Gastrocnemius medialis (tissue), 4 donors: ENCODE measurements at regions not wholly inside any gene's neighbourhood (a gene's known extent, or its start where the extent isn't known, plus 50 kb on each side); places are given as distances from the start of the nearest gene placed in this dataset.
"Not testable (repeated sequence)": the region's sequence is repeated elsewhere in the genome, so short reads cannot be mapped to it uniquely, and the experiment has no call there.

ENCODE experiments used
- ATAC-seq, 2 donors: fragments of 150-250 bp; one replicate each; pipeline ENCODE4 v1.9.1; 2016
- DNase-seq, 2 donors: peaks; one replicate each; pipeline ENCODE4 v3.0.0-alpha.2; 2019
- H3K27ac ChIP-seq, 4 donors: fragments of 200-600 bp; sonication (generic); 1 replicate in 1 of 4; 2 replicates in 3 of 4; pipeline ENCODE4 v1.5.1; 2016 to 2018; ENCODE audit warnings: mild to moderate bottlenecking in 2 of 4, moderate library complexity in 1 of 4
- H3K27me3 ChIP-seq, 3 donors: fragments of 200-600 bp; sonication (generic) in 2 of 3; 1 replicate in 1 of 3; 2 replicates in 2 of 3; pipeline versions ENCODE4 v1.5.1 to v1.6.0; 2016 to 2019; ENCODE audit warnings: mild to moderate bottlenecking in 1 of 3, moderate library complexity in 1 of 3
- H3K36me3 ChIP-seq, 2 donors: fragments of 200-600 bp; sonication (generic) in 1 of 2; one replicate each; pipeline ENCODE4 v1.5.1; 2017 to 2018
- H3K4me1 ChIP-seq, 2 donors: fragments of 200-600 bp; sonication (generic) in 1 of 2; one replicate each; pipeline ENCODE4 v1.5.1; 2016 to 2017; ENCODE audit warnings: mild to moderate bottlenecking in 2 of 2
- H3K4me3 ChIP-seq, 4 donors: fragments of 200-600 bp; sonication (generic) in 3 of 4; 1 replicate in 1 of 4; 2 replicates in 3 of 4; pipeline ENCODE4 v1.5.1; 2016 to 2019; ENCODE audit warnings: mild to moderate bottlenecking in 2 of 4
- H3K9me3 ChIP-seq, 3 donors: fragments of 200-600 bp; sonication (generic) in 2 of 3; 1 replicate in 1 of 3; 2 replicates in 2 of 3; pipeline ENCODE4 v1.5.1; 2016 to 2019
- CTCF ChIP-seq, 5 experiments: fragments of 450-650 bp in 3 of 5; fragments of 200-600 bp in 2 of 5; sonication (generic) in 2 of 5; IDR thresholded peaks in 4 of 5; conservative IDR thresholded peaks in 1 of 5; 1 replicate in 4 of 5; 2 replicates in 1 of 5; pipeline ENCODE4 v1.5.1; 2016 to 2019; ENCODE audit warnings: antibody characterized with exemption in 5 of 5, mild to moderate bottlenecking in 3 of 5, moderate library complexity in 3 of 5
- POLR2A ChIP-seq, 2 donors: fragments of 450-650 bp; IDR thresholded peaks; one replicate each; pipeline ENCODE4 v1.6.1; 2017; ENCODE audit warnings: antibody characterized with exemption in 2 of 2, mild to moderate bottlenecking in 2 of 2, moderate library complexity in 2 of 2
- in situ Hi-C, 4 donors: fragments of 200-750 bp; cut with MboI; loops; one replicate each; pipeline versions ENCODE4 v1.15.0 to v1.8.0; 2017; ENCODE audit warnings: low sequenced_read_pairs in 4 of 4
- intact Hi-C: fragments of 100-400 bp; cut with DNase I; formaldehyde crosslinking; loops from one replicate; pipeline ENCODE4 v1.15.1; 2023; ENCODE audit warnings: low total_unique reads

- intact Hi-C loops, result no loop called here
- DNase-seq (no peak), ATAC-seq (no peak)
- no peaks in the 10 kb centered on the region for H3K4me1 ChIP-seq
- no peak overlapping the region for H3K4me3 ChIP-seq
- no peak for TF ChIP-seq POLR2A (IDR thresholded peaks at IDR 0.05)
- no peak for TF ChIP-seq CTCF (IDR thresholded peaks at IDR 0.05 in 4 of 5, conservative IDR thresholded peaks at IDR 0.05 in 1 of 5)
- H3K36me3 ChIP-seq, result no peaks in the 10 kb centered on the region
- H3K27ac ChIP-seq, result no peak overlapping the region
- in situ Hi-C loops, result no loop called here
- no peaks in the 10 kb centered on the region for H3K27me3 ChIP-seq
- H3K9me3 ChIP-seq, result no peaks in the 10 kb centered on the region
Measured at GRCh38 chr10:30528429-30528786, 94.4 kb downstream of the MAP3K8 start.

- no peaks in the 10 kb centered on the region for H3K27me3 ChIP-seq
- no peak overlapping the region for H3K27ac ChIP-seq
- no peaks in the 10 kb centered on the region for H3K9me3 ChIP-seq
- no peak overlapping the region for H3K4me3 ChIP-seq
- no peaks in the 10 kb centered on the region for H3K4me1 ChIP-seq
- H3K36me3 ChIP-seq, result no peaks in the 10 kb centered on the region
- no peak for TF ChIP-seq CTCF (IDR thresholded peaks at IDR 0.05 in 4 of 5, conservative IDR thresholded peaks at IDR 0.05 in 1 of 5)
- TF ChIP-seq POLR2A (IDR thresholded peaks at IDR 0.05), result no peak
- intact Hi-C loops (no loop called here), in situ Hi-C loops (no loop called here)
- DNase-seq (no peak), ATAC-seq (no peak)
Measured at GRCh38 chr10:30527623-30528428, 93.8 kb downstream of the MAP3K8 start.

GRCh38 chr10:30522661-30523078 is 88.7 kb downstream of the MAP3K8 start:
- H3K36me3 ChIP-seq, DNase-seq, ATAC-seq, H3K4me1 ChIP-seq, H3K9me3 ChIP-seq, H3K4me3 ChIP-seq, H3K27ac ChIP-seq, H3K27me3 ChIP-seq, intact Hi-C loops, in situ Hi-C loops: not testable (repeated sequence)

- ATAC-seq (no peak), DNase-seq (no peak)
- Histone ChIP-seq H3K9me3 (peaks cover 0 to 6% (median 0%) of the 10 kb centered on the region in 3 donors), H3K4me1 (no peaks in the 10 kb centered on the region), H3K36me3 (no peaks in the 10 kb centered on the region), H3K27me3 (no peaks in the 10 kb centered on the region), H3K27ac (no peak overlapping the region), H3K4me3 (no peak overlapping the region)
- intact Hi-C loops (no loop called here), in situ Hi-C loops (no loop called here)
- TF ChIP-seq CTCF (IDR thresholded peaks at IDR 0.05 in 4 of 5, conservative IDR thresholded peaks at IDR 0.05 in 1 of 5), result no peak
- no peak for TF ChIP-seq POLR2A (IDR thresholded peaks at IDR 0.05)
Measured at GRCh38 chr10:30518907-30519306, 84.9 kb downstream of the MAP3K8 start.
